HCT116 (cell line): ENCODE measurements at regions not wholly inside any gene's neighbourhood (a gene's known extent, or its start where the extent isn't known, plus 50 kb on each side); places are given as distances from the start of the nearest gene placed in this dataset.

Source experiments
- ATAC-seq: fragments of 200-7000 bp; cut with Tn5 transposase; 2 replicates; pipeline ENCODE4 v1.9.1; 2020; ENCODE audit warnings: mild to moderate bottlenecking, moderate library complexity
- BruUV-seq: library from RNA; stranded (reverse); fragments of 400-500 nt; replicated peaks from 2 replicates; lab custom pipeline; 2021; lab: Mats Ljungman, UMichigan
- CTCF ChIA-PET: fragments of 300-600 bp; sonication (Branson Sonifier 250); formaldehyde crosslinking; loops from one replicate; lab custom pipeline; 2021; ENCODE audit warnings: antibody characterized with exemption; lab: Charles Lee
- POLR2A ChIA-PET: fragments of 300-600, 350-600 bp; sonication (Branson Sonifier 250); formaldehyde crosslinking; loops from one replicate; lab custom pipeline; 2021; ENCODE audit warnings: antibody characterized with exemption; lab: Charles Lee
- RAD21 ChIA-PET, 2 experiments: fragments of 300-600 bp; sonication (Branson Sonifier 250); formaldehyde crosslinking; loops; one replicate each; lab custom pipeline; 2023; ENCODE audit warnings: low total read pairs in 2 of 2; ENCODE audit not compliant: uncharacterized antibody in 2 of 2, unreplicated experiment in 2 of 2, low non-redundant PET in 1 of 2; lab: Charles Lee
- DNase-seq: peaks from one replicate; pipeline ENCODE4 v3.0.0-alpha.2; 2010; ENCODE audit warnings: low read depth, low spot score
- H2AFZ ChIP-seq: fragments of 200-600 bp; shearing (Covaris generic), sonication (generic); 2 replicates; pipeline ENCODE4 v1.6.1; 2017; ENCODE audit warnings: low read depth, mixed run types, mixed read lengths, antibody characterized with exemption, low read length; ENCODE audit not compliant: poor library complexity, severe bottlenecking
- H3K27ac ChIP-seq: 2 replicates; pipeline ENCODE4 v1.5.1; 2012; ENCODE audit warnings: low read depth, low read length
- H3K27me3 ChIP-seq: fragments of 200-600 bp; sonication (generic); 2 replicates; pipeline ENCODE4 v1.6.1; 2016; ENCODE audit warnings: mixed run types, low read length, mixed read lengths; ENCODE audit not compliant: insufficient read depth
- H3K36me3 ChIP-seq, 2 experiments: fragments of 200-500 bp in 1 of 2; fragments of 200-600 bp in 1 of 2; sonication (Bioruptor generic) in 1 of 2; sonication (generic) in 1 of 2; 2 replicates each; pipeline versions ENCODE4 v1.5.1 to v1.6.1; 2014 to 2016; ENCODE audit warnings: low read length in 2 of 2, inconsistent platforms in 1 of 2, mixed read lengths in 1 of 2, mixed run types in 1 of 2; ENCODE audit not compliant: insufficient read depth in 2 of 2, control insufficient read depth in 1 of 2
- H3K4me1 ChIP-seq, 2 experiments: fragments of 200-600 bp in 1 of 2; sonication (generic) in 1 of 2; 2 replicates each; pipeline versions ENCODE4 v1.5.1 to v1.6.1; 2012 to 2017; ENCODE audit warnings: low read length in 2 of 2, inconsistent platforms in 1 of 2, mild to moderate bottlenecking in 1 of 2, mixed read lengths in 1 of 2, mixed run types in 1 of 2, moderate library complexity in 1 of 2; ENCODE audit not compliant: insufficient read depth in 2 of 2, control insufficient read depth in 1 of 2
- H3K4me2 ChIP-seq: fragments of 200-600 bp; sonication (generic); 2 replicates; pipeline ENCODE4 v1.6.1; 2017; ENCODE audit warnings: mixed run types, low read length, mixed read lengths
- H3K4me3 ChIP-seq, 2 experiments: fragments of 200-600 bp in 1 of 2; sonication (generic) in 1 of 2; replicated peaks in 1 of 2; 2 replicates each; pipeline ENCODE4 v1.5.1; 2011 to 2016; ENCODE audit warnings: low read length in 2 of 2, control low read depth in 1 of 2, low read depth in 1 of 2, mild to moderate bottlenecking in 1 of 2, mixed read lengths in 1 of 2, mixed run types in 1 of 2
- H3K79me2 ChIP-seq: fragments of 200-600 bp; sonication (generic); 2 replicates; pipeline ENCODE4 v1.6.1; 2017; ENCODE audit warnings: mild to moderate bottlenecking, mixed run types, low read length, moderate library complexity, mixed read lengths; ENCODE audit not compliant: insufficient read depth
- H3K9ac ChIP-seq: fragments of 200-600 bp; sonication (generic); 2 replicates; pipeline ENCODE4 v1.6.1; 2016; ENCODE audit warnings: low read length, mixed read lengths
- H3K9me2 ChIP-seq: fragments of 200-600 bp; sonication (generic), shearing (Covaris generic); 2 replicates; pipeline ENCODE4 v1.6.1; 2017; ENCODE audit warnings: mixed run types, mild to moderate bottlenecking, moderate library complexity; ENCODE audit not compliant: insufficient read depth
- H3K9me3 ChIP-seq, 2 experiments: fragments of 200-500 bp in 1 of 2; fragments of 200-600 bp in 1 of 2; sonication (Bioruptor generic) in 1 of 2; sonication (generic) in 1 of 2; 2 replicates each; pipeline ENCODE4 v1.6.1; 2014 to 2017; ENCODE audit warnings: low read length in 2 of 2, mixed read lengths in 2 of 2, inconsistent platforms in 1 of 2, low read depth in 1 of 2, mild to moderate bottlenecking in 1 of 2, mixed run types in 1 of 2, moderate library complexity in 1 of 2; ENCODE audit not compliant: control insufficient read depth in 1 of 2, insufficient read depth in 1 of 2
- H4K20me1 ChIP-seq: fragments of 200-600 bp; sonication (generic), shearing (Covaris generic); 2 replicates; pipeline ENCODE4 v1.6.1; 2017; ENCODE audit warnings: mixed run types, mild to moderate bottlenecking, moderate library complexity; ENCODE audit not compliant: insufficient read depth
- ATF3 ChIP-seq: IDR thresholded peaks from 2 replicates; pipeline ENCODE4 v1.6.1; 2012
- CEBPB ChIP-seq: IDR thresholded peaks from 2 replicates; pipeline ENCODE4 v1.6.1; 2012; ENCODE audit warnings: low read depth
- FOSL1 ChIP-seq: IDR thresholded peaks from 2 replicates; pipeline ENCODE4 v1.6.1; 2012; ENCODE audit warnings: low read depth
- JUND ChIP-seq: IDR thresholded peaks from 2 replicates; pipeline ENCODE4 v1.6.1; 2012
- REST ChIP-seq: IDR thresholded peaks from 2 replicates; pipeline ENCODE4 v1.6.1; 2012; ENCODE audit warnings: low read depth
- SP1 ChIP-seq: IDR thresholded peaks from 2 replicates; pipeline ENCODE4 v1.6.1; 2012; ENCODE audit warnings: low read depth
- SRF ChIP-seq: IDR thresholded peaks from 2 replicates; pipeline ENCODE4 v1.6.1; 2012; ENCODE audit warnings: low read depth
- TCF7L2 ChIP-seq: IDR thresholded peaks from 2 replicates; pipeline ENCODE4 v1.7.0; 2011; ENCODE audit warnings: borderline replicate concordance, inconsistent platforms; ENCODE audit not compliant: insufficient read depth, insufficient read length; ENCODE audit errors: extremely low read depth
- ZFX ChIP-seq: fragments of 450-650 bp; IDR thresholded peaks from 2 replicates; pipeline ENCODE4 v1.6.1; 2017
- intact Hi-C: fragments of 100-400 bp; cut with micrococcal nuclease; formaldehyde crosslinking; loops from 2 replicates; pipeline ENCODE4 v1.10.0; 2022

GRCh38 chr17:77740481-77740880, 218.0 kb upstream of the TNRC6C start:
- BruUV-seq = no TSS peak
- no peaks in the 10 kb centered on the region for H3K4me1 ChIP-seq
- DNase-seq (no peak), ATAC-seq (no peak)
- no peaks in the 10 kb centered on the region for H3K9me2 ChIP-seq
- POLR2A ChIA-PET = no interaction called here
- H3K9me3 ChIP-seq = no peaks in the 10 kb centered on the region; a peak in 1 of 4 replicates
- no peaks in the 10 kb centered on the region for H3K79me2 ChIP-seq
- no peak overlapping the region for H3K4me2 ChIP-seq
- no peak overlapping the region for H3K9ac ChIP-seq
- peaks cover 23% of the 10 kb centered on the region; the same call in 1 of the 2 replicates for H3K27me3 ChIP-seq
- H2AFZ ChIP-seq = no peak overlapping the region
- H4K20me1 ChIP-seq = no peaks in the 10 kb centered on the region
- no peaks in the 10 kb centered on the region for H3K36me3 ChIP-seq
- H3K27ac ChIP-seq = no peak overlapping the region
- no peak overlapping the region for H3K4me3 ChIP-seq
- intact Hi-C loops = no loop called here
- TF ChIP-seq JUND (no peak), SRF (no peak), SP1 (no peak), TCF7L2 (no peak), REST (no peak), FOSL1 (no peak), CEBPB (no peak), ATF3 (no peak), ZFX (no peak)
- RAD21 ChIA-PET = interaction anchor here in 1 of 2 experiments (0.5 kb wide), 1 partner anchor 273 kb away, joined by 3 read pairs; no protein-coding TSS in a partner anchor
- CTCF ChIA-PET = no interaction called here
